K562 (cell line): ENCODE measurements at regions not wholly inside any gene's neighbourhood (a gene's known extent, or its start where the extent isn't known, plus 50 kb on each side); places are given as distances from the start of the nearest gene placed in this dataset.

Experiments used
- ATF7 ChIP-seq: fragments of 450-650 bp; IDR thresholded peaks from 2 replicates; pipeline ENCODE4 v1.7.1; 2014; ENCODE audit warnings: mild to moderate bottlenecking, moderate library complexity
- COPS2 ChIP-seq: fragments of 450-650 bp; conservative IDR thresholded peaks from 2 replicates; pipeline ENCODE4 v1.6.1; 2016; ENCODE audit warnings: mild to moderate bottlenecking, moderate library complexity
- CXXC5 ChIP-seq: fragments of 250-450 bp; sonication (Bioruptor Pico); IDR thresholded peaks from 2 replicates; pipeline ENCODE4 v1.8.0; 2022; ENCODE audit warnings: inconsistent platforms, mild to moderate bottlenecking, moderate library complexity
- L3MBTL2 ChIP-seq: fragments of 450-650 bp; IDR thresholded peaks from 2 replicates; pipeline ENCODE4 v1.6.1; 2016; ENCODE audit warnings: mild to moderate bottlenecking, moderate library complexity
- PTRF ChIP-seq: fragments of 450-650 bp; IDR thresholded peaks from 2 replicates; pipeline ENCODE4 v1.6.1; 2016; ENCODE audit warnings: mild to moderate bottlenecking, missing genetic modification characterization, missing compliant biosample characterization
- RAD51 ChIP-seq: fragments of 450-650 bp; IDR thresholded peaks from 2 replicates; pipeline ENCODE4 v1.7.1; 2016; ENCODE audit warnings: low read depth, mild to moderate bottlenecking, borderline replicate concordance
- RREB1 ChIP-seq: fragments of 250-450 bp; sonication (Bioruptor Pico); IDR thresholded peaks from 2 replicates; pipeline ENCODE4 v1.4.0; 2020
- TF ChIP-seq, protein P1 (sequence below), 2 experiments: fragments of 450-650 bp in 1 of 2; sonication (generic) in 1 of 2; formaldehyde crosslinking in 1 of 2; IDR thresholded peaks; 2 replicates each; pipeline versions ENCODE4 v1.7.1 to v1.9.0; 2016 to 2022; ENCODE audit warnings: inconsistent platforms in 1 of 2, mild to moderate bottlenecking in 1 of 2, missing genetic modification reagents in 1 of 2

- TF ChIP-seq ATF7 (no peak), CXXC5 (CRISPR knock-in tag) (no peak), PTRF (tag) (no peak), COPS2 (no peak), RAD51 (no peak), RREB1 (CRISPR knock-in tag) (no peak), L3MBTL2 (no peak)
- TF ChIP-seq, protein P1, sequence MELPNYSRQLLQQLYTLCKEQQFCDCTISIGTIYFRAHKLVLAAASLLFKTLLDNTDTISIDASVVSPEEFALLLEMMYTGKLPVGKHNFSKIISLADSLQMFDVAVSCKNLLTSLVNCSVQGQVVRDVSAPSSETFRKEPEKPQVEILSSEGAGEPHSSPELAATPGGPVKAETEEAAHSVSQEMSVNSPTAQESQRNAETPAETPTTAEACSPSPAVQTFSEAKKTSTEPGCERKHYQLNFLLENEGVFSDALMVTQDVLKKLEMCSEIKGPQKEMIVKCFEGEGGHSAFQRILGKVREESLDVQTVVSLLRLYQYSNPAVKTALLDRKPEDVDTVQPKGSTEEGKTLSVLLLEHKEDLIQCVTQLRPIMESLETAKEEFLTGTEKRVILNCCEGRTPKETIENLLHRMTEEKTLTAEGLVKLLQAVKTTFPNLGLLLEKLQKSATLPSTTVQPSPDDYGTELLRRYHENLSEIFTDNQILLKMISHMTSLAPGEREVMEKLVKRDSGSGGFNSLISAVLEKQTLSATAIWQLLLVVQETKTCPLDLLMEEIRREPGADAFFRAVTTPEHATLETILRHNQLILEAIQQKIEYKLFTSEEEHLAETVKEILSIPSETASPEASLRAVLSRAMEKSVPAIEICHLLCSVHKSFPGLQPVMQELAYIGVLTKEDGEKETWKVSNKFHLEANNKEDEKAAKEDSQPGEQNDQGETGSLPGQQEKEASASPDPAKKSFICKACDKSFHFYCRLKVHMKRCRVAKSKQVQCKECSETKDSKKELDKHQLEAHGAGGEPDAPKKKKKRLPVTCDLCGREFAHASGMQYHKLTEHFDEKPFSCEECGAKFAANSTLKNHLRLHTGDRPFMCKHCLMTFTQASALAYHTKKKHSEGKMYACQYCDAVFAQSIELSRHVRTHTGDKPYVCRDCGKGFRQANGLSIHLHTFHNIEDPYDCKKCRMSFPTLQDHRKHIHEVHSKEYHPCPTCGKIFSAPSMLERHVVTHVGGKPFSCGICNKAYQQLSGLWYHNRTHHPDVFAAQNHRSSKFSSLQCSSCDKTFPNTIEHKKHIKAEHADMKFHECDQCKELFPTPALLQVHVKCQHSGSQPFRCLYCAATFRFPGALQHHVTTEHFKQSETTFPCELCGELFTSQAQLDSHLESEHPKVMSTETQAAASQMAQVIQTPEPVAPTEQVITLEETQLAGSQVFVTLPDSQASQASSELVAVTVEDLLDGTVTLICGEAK (IDR thresholded peaks at IDR 0.05): no peak
- TF ChIP-seq, protein P1 (CRISPR knock-in tag; IDR thresholded peaks at IDR 0.05): no peak
- TF ChIP-seq, all 486 proteins: peak for 0
Observed at GRCh38 chr2:117190856-117191559, 623.5 kb upstream of the DDX18 start (continued).
